GM04504 (cell line): ENCODE measurements at regions not wholly inside any gene's neighbourhood (a gene's known extent, or its start where the extent isn't known, plus 50 kb on each side); places are given as distances from the start of the nearest gene placed in this dataset.

Experiments
- DNase-seq: peaks from one replicate; pipeline ENCODE4 v3.0.0-alpha.2; 2012; ENCODE audit warnings: low read depth

GRCh38 chr17:73985466-73986015 is 217.9 kb upstream of the RPL38 start:
- DNase-seq: no peak

GRCh38 chr17:73986641-73987177 is 216.8 kb upstream of the RPL38 start:
- no peak for DNase-seq

GRCh38 chr17:73987395-73987794 is 216.1 kb upstream of the RPL38 start:
- no peak for DNase-seq

- DNase-seq: no peak
Observed at GRCh38 chr17:73987845-73988509, 215.5 kb upstream of the RPL38 start.

- DNase-seq: no peak
Observed at GRCh38 chr17:73989671-73990070, 213.8 kb upstream of the RPL38 start.

- no peak for DNase-seq
Observed at GRCh38 chr17:73990290-73990689, 213.2 kb upstream of the RPL38 start.

GRCh38 chr17:73991260-73991659 is 212.2 kb upstream of the RPL38 start:
- no peak for DNase-seq

- DNase-seq: no peak
Observed at GRCh38 chr17:73994946-73995345, 208.5 kb upstream of the RPL38 start.

- DNase-seq: no peak
Observed at GRCh38 chr17:73997059-73997458, 206.4 kb upstream of the RPL38 start.

- no peak for DNase-seq
Observed at GRCh38 chr17:73998249-73998648, 205.2 kb upstream of the RPL38 start.

- no peak for DNase-seq
Observed at GRCh38 chr17:73998653-73999645, 204.5 kb upstream of the RPL38 start.

- DNase-seq: no peak
Observed at GRCh38 chr17:74001145-74001544, 202.3 kb upstream of the RPL38 start.

- DNase-seq: no peak
Observed at GRCh38 chr17:74002241-74002640, 201.2 kb upstream of the RPL38 start.

GRCh38 chr17:74004056-74004455 is 199.4 kb upstream of the RPL38 start:
- no peak for DNase-seq

- no peak for DNase-seq
Observed at GRCh38 chr17:74005790-74006189, 197.7 kb upstream of the RPL38 start.

GRCh38 chr17:74006371-74006770 is 197.1 kb upstream of the RPL38 start:
- DNase-seq: no peak

- DNase-seq: no peak
Observed at GRCh38 chr17:74008196-74008595, 195.3 kb upstream of the RPL38 start.

GRCh38 chr17:74009056-74009625 is 194.3 kb upstream of the RPL38 start:
- DNase-seq: no peak

GRCh38 chr17:74010903-74011302 is 192.6 kb upstream of the RPL38 start:
- no peak for DNase-seq

GRCh38 chr17:74011966-74012365 is 191.5 kb upstream of the RPL38 start:
- peak; percentile 1 for DNase-seq

GRCh38 chr17:74012465-74012864 is 191.0 kb upstream of the RPL38 start:
- no peak for DNase-seq

- no peak for DNase-seq
Observed at GRCh38 chr17:74015316-74015715, 188.2 kb upstream of the RPL38 start.
